GM21717 (cell line): ENCODE measurements at regions not wholly inside any gene's neighbourhood (a gene's known extent, or its start where the extent isn't known, plus 50 kb on each side); places are given as distances from the start of the nearest gene placed in this dataset.

Source experiments
- ATAC-seq: cut with Tn5 transposase; IDR thresholded peaks from one replicate; pipeline ENCODE4 v1.9.1; 2021; ENCODE audit warnings: mild to moderate bottlenecking, moderate library complexity; ENCODE audit not compliant: unreplicated experiment

- ATAC-seq, result no peak
These were observed 81.1 kb upstream of the PUM3 start for GRCh38 chr9:2925016-2925415.

DNA sequence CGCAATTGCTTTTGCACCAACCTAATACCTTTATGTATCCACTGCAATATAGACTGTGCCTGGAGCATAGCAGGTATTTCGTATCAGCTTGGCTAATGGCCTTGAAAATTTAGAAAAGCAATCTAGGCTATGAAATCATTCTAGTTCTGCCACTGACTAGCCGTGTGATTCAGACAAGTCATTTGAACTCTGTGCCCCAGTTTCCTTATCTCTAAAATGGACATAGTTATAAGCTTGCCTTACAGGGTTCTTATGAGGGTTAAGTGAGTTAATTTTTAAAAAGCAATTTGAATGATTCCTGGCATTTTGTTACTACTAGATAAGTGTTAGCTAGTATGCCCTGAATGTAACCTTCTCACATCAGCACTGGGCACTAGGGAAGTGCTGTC is 80.5 kb upstream of the PUM3 start:
- ATAC-seq, result no peak

DNA sequence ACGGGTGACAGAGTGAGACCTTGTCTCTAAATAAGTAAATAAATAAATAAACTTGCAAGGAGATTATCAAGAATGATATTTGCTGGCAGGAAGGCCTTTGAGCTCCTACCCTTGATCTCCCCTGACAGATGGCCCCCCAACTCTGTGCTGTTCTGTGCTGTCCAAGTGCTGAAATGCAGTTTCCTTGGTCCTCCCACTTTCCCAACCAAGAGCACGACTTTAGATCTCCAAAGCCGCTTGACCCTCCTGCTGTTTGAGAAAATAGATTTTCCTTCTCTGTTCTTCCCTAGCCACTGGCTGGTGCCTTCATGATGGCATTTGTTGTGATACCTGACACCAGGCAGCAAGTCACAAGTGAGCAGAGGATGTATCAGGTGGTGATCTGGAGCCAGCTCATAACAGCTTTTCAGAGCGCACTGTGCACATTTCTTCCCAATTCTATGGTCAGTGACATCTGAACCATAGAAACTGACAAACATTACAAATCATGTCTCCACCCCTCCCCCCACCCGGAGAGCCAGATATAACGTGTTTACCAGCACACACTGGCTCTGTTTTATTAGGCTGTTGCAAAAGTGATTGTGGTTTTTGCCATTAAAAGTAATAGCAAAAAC is 80.0 kb upstream of the PUM3 start:
- no peak for ATAC-seq

GRCh38 chr9:2919347-2919746 is 75.5 kb upstream of the PUM3 start:
- ATAC-seq, result no peak

DNA sequence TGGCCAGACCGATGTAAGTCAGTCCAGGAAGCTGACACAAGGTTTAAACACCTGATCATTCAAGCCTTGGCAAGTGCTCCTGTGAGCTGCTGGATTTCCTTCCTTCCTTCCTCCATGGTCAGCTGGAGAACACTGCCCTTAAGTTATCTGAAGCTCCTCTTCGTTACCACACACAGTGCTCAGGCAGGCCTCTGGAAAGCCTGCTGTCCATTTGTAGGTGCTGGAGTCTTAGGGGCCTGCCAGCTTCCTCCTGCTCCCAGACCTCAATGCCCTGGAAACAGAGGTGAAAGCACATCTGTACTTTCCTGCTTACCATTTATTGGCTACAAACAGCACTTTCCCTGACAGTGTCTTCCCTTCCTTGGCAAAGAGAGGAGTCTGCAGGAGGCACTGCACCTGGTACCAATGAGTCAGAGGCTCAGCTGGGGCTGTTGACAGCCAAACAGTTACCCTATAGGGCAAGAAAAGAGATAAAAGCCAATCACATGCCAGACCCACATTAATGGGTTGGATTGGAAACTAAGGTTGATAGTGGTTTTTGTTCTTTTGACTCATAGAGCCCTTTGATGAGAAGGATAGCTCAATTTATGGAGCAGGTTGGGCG is 72.6 kb upstream of the PUM3 start:
- no peak for ATAC-seq

- ATAC-seq, result no peak
These were observed 69.1 kb upstream of the PUM3 start for GRCh38 chr9:2913026-2913425.

- no peak for ATAC-seq
These were observed 63.5 kb upstream of the PUM3 start for GRCh38 chr9:2907411-2907810.

DNA sequence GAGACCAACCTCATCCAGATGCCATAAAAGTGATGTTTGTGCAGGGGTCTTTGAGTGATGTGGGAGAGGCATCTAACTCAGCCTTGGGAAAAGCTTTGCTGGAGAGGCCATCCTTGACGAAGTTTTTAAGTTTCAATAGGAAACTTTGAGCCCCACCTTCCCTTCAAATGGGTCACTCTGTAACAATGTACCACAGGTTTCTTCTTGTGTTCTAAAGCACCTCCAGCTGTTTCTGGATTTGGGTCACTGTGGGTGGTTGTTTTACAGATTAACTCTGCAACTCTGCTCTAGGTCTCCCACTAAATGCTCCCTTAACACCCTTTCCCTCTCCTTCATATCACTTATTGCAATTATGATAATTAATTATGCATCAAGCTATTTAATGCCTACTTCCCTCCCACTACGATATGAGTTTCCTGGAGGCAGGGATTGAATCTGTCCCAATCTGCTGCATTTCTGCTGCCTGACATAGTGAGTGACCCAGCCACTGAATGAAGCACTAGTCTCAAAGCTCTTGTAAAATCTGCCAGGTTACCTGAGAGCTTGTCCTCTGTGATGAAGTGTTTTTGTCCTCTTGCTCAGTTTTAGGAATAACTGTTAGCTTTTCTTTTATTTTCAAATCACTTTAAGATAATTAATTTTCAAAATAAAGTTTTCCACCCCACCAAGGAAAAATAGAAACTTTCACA is 60.5 kb upstream of the PUM3 start:
- ATAC-seq, result no peak
